OCI-LY3 (cell line): ENCODE measurements at regions not wholly inside any gene's neighbourhood (a gene's known extent, or its start where the extent isn't known, plus 50 kb on each side); places are given as distances from the start of the nearest gene placed in this dataset.

Experiments used
- H2AFZ ChIP-seq: fragments of 200-600, 300-600 bp; shearing (Covaris generic); 2 replicates; pipeline ENCODE4 v1.6.0; 2014; ENCODE audit warnings: antibody characterized with exemption, low read depth, low read length
- H3K27ac ChIP-seq: fragments of 200-600, 300-600 bp; sonication (generic); 2 replicates; pipeline ENCODE4 v1.5.1; 2014; ENCODE audit warnings: mild to moderate bottlenecking, low read length, moderate library complexity, mixed read lengths
- H3K27me3 ChIP-seq: fragments of 200-600, 300-600 bp; sonication (generic); 2 replicates; pipeline ENCODE4 v1.6.1; 2014; ENCODE audit warnings: low read depth, low read length, mixed read lengths
- H3K36me3 ChIP-seq: fragments of 200-600, 300-600 bp; sonication (generic); replicated peaks from 2 replicates; pipeline ENCODE3; 2014; ENCODE audit warnings: low read depth, low read length, mixed read lengths
- H3K4me1 ChIP-seq: fragments of 300-600, 200-600 bp; sonication (generic); 2 replicates; pipeline ENCODE4 v1.6.1; 2014; ENCODE audit warnings: low read length, mixed read lengths
- H3K4me2 ChIP-seq: fragments of 200-600, 300-600 bp; sonication (generic); 2 replicates; pipeline ENCODE4 v1.6.1; 2014; ENCODE audit warnings: low read length, mixed read lengths
- H3K4me3 ChIP-seq: fragments of 300-600, 200-600 bp; sonication (generic); 2 replicates; pipeline ENCODE4 v1.5.1; 2014; ENCODE audit warnings: antibody characterized with exemption, mild to moderate bottlenecking, low read length, moderate library complexity
- H3K79me2 ChIP-seq: fragments of 300-600, 200-600 bp; shearing (Covaris generic); 2 replicates; pipeline ENCODE4 v1.6.1; 2014; ENCODE audit warnings: mild to moderate bottlenecking, low read length, mixed read lengths
- H3K9ac ChIP-seq: fragments of 300-600, 200-600 bp; shearing (Covaris generic); 2 replicates; pipeline ENCODE4 v1.6.0; 2014; ENCODE audit warnings: mild to moderate bottlenecking, low read length, moderate library complexity
- H3K9me3 ChIP-seq: fragments of 200-600, 300-600 bp; shearing (Covaris generic); 2 replicates; pipeline ENCODE4 v1.6.1; 2014; ENCODE audit warnings: low read length, mixed read lengths; ENCODE audit not compliant: insufficient read depth
- H4K20me1 ChIP-seq: fragments of 200-600, 300-600 bp; sonication (generic); 2 replicates; pipeline ENCODE4 v1.6.1; 2016; ENCODE audit warnings: low read length, mixed read lengths; ENCODE audit not compliant: insufficient read depth
- CTCF ChIP-seq: fragments of 200-600, 300-600 bp; sonication (generic); IDR thresholded peaks from 2 replicates; pipeline ENCODE4 v1.5.1; 2014; ENCODE audit warnings: antibody characterized with exemption, low read length, low read depth
- EZH2phosphoT487 ChIP-seq: fragments of 200-600 bp; shearing (Covaris generic); IDR thresholded peaks from 2 replicates; pipeline ENCODE4 v1.6.1; 2018; ENCODE audit warnings: antibody characterized with exemption, mixed run types, low read depth

DNA sequence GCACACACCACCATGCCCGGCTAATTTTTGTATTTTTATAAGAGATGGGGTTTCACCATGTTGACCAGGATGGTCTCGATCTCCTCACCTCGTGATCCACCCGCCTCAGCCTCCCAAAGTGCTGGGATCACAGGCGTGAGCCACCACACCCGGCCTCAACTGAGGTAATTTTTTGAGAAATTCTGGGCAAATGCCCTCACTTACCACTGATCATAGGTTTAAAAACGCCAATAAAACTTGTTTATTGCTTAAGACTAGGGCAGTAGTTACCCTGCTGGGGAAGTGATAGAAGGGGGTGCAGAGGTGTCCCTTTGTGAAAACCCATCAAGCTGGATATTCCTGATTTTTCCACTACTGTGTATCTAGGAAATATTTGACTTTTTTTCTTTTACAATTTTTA lies 196.3 kb downstream of the BCAS1 start:
- no peak for TF ChIP-seq CTCF
- no peak for TF ChIP-seq EZH2phosphoT487
- Histone ChIP-seq H3K4me2 (no peak overlapping the region), H3K4me3 (no peak overlapping the region), H3K27me3 (no peaks in the 10 kb centered on the region), H3K36me3 (no peaks in the 10 kb centered on the region), H3K27ac (no peak overlapping the region), H3K9me3 (no peaks in the 10 kb centered on the region), H3K79me2 (no peaks in the 10 kb centered on the region), H3K9ac (no peak overlapping the region), H4K20me1 (no peaks in the 10 kb centered on the region), H2AFZ (no peak overlapping the region), H3K4me1 (peaks cover 30% of the 10 kb centered on the region)

DNA sequence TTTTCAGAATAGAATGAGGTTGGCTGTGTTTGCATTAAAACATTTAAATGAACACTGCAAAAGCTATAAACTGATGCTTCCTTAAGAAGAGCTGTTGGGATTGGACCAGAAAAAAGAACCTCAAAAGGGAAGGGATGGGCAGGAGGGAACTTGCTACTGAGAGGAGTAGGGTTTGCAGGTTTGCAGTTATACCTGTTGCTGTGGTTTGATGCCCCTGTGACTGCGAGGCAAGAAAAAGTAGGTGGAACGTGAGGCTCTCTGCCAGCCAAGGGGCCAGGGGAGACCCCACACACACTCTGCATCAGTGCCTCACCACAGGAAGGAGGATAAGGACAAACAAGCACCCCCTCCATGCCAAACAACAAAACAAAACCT lies 197.2 kb downstream of the BCAS1 start:
- Histone ChIP-seq H3K9ac (no peak overlapping the region), H3K4me3 (peak overlapping the region; percentile 3; the same call in 1 of the 2 replicates), H3K36me3 (no peaks in the 10 kb centered on the region), H3K27me3 (no peaks in the 10 kb centered on the region), H4K20me1 (no peaks in the 10 kb centered on the region), H3K79me2 (no peaks in the 10 kb centered on the region), H3K4me2 (peak overlapping the region; percentile 32), H3K4me1 (peaks cover 24% of the 10 kb centered on the region), H3K9me3 (no peaks in the 10 kb centered on the region), H3K27ac (no peak overlapping the region), H2AFZ (peak overlapping the region; percentile 84)
- TF ChIP-seq EZH2phosphoT487 (no peak), CTCF (no peak)

GRCh38 chr20:53872561-53873229 lies 197.7 kb downstream of the BCAS1 start:
- H2AFZ ChIP-seq = peak overlapping the region; percentile 84
- H3K4me2 ChIP-seq = peak overlapping the region; percentile 32
- H3K27me3 ChIP-seq = no peaks in the 10 kb centered on the region
- TF ChIP-seq CTCF (no peak), EZH2phosphoT487 (no peak)
- H4K20me1 ChIP-seq = no peaks in the 10 kb centered on the region
- H3K9me3 ChIP-seq = no peaks in the 10 kb centered on the region
- H3K27ac ChIP-seq = no peak overlapping the region
- no peak overlapping the region for H3K9ac ChIP-seq
- peaks cover 29% of the 10 kb centered on the region for H3K4me1 ChIP-seq
- no peaks in the 10 kb centered on the region for H3K36me3 ChIP-seq
- H3K4me3 ChIP-seq = peak overlapping the region; percentile 3; the same call in 1 of the 2 replicates
- no peaks in the 10 kb centered on the region for H3K79me2 ChIP-seq

GRCh38 chr20:53872081-53872541 lies 198.3 kb downstream of the BCAS1 start:
- no peaks in the 10 kb centered on the region for H3K36me3 ChIP-seq
- H2AFZ ChIP-seq = peak overlapping the region; percentile 84
- peak overlapping the region; percentile 21; the same call in 1 of the 2 replicates for H3K9ac ChIP-seq
- no peaks in the 10 kb centered on the region for H3K27me3 ChIP-seq
- 0 out of 2 replicates have a peak overlapping the region, but pooled peaks have one; percentile 3 for H3K4me3 ChIP-seq
- no peaks in the 10 kb centered on the region for H3K79me2 ChIP-seq
- H3K9me3 ChIP-seq = no peaks in the 10 kb centered on the region
- H3K4me1 ChIP-seq = peaks cover 35% of the 10 kb centered on the region
- H3K4me2 ChIP-seq = peak overlapping the region; percentile 32
- H3K27ac ChIP-seq = no peak overlapping the region
- no peaks in the 10 kb centered on the region for H4K20me1 ChIP-seq
- no peak for TF ChIP-seq EZH2phosphoT487
- TF ChIP-seq CTCF = no peak
